SK-N-MC (cell line): ENCODE measurements at regions not wholly inside any gene's neighbourhood (a gene's known extent, or its start where the extent isn't known, plus 50 kb on each side); places are given as distances from the start of the nearest gene placed in this dataset.

ENCODE experiments used
- DNase-seq: peaks from one replicate; pipeline ENCODE4 v3.0.0-alpha.2; 2011; ENCODE audit warnings: low read depth, low spot score
- H3K27ac ChIP-seq: fragments of 200-600 bp; sonication (generic); 2 replicates; pipeline ENCODE4 v1.5.1; 2016; ENCODE audit warnings: mixed run types
- H3K36me3 ChIP-seq: fragments of 200-600 bp; sonication (generic); 2 replicates; pipeline ENCODE4 v1.6.1; 2017; ENCODE audit warnings: antibody characterized with exemption, low read length, mixed read lengths; ENCODE audit not compliant: insufficient read depth
- H3K4me3 ChIP-seq: fragments of 200-600 bp; sonication (generic); 2 replicates; pipeline ENCODE4 v1.5.1; 2016
- H3K9ac ChIP-seq: fragments of 200-600 bp; sonication (generic); 2 replicates; pipeline ENCODE4 v1.8.0; 2017; ENCODE audit warnings: mixed run types, mixed read lengths; ENCODE audit not compliant: insufficient read length
- H3K9me3 ChIP-seq: fragments of 200-600 bp; sonication (generic); 2 replicates; pipeline ENCODE4 v1.6.1; 2017; ENCODE audit warnings: low read depth, mild to moderate bottlenecking, antibody characterized with exemption, low read length, moderate library complexity, mixed read lengths
- EZH2 ChIP-seq: fragments of 200-600 bp; sonication (generic); IDR thresholded peaks from one replicate; pipeline ENCODE4 v1.6.1; 2017; ENCODE audit warnings: antibody characterized with exemption
- FOXP2 ChIP-seq: optimal IDR thresholded peaks from 2 replicates; pipeline ENCODE3; 2011; ENCODE audit warnings: mild to moderate bottlenecking, moderate library complexity; ENCODE audit not compliant: insufficient read depth; ENCODE audit errors: extremely low read length, control extremely low read depth
- POLR2AphosphoS5 ChIP-seq: IDR thresholded peaks from 2 replicates; pipeline ENCODE4 v1.6.1; 2012; ENCODE audit warnings: mild to moderate bottlenecking, low read depth, low read length, borderline replicate concordance

- no peaks in the 10 kb centered on the region for H3K9me3 ChIP-seq
- no peak for DNase-seq
- TF ChIP-seq FOXP2, result no peak
- TF ChIP-seq POLR2AphosphoS5, result no peak
- TF ChIP-seq EZH2, result no peak
- H3K4me3 ChIP-seq, result no peak overlapping the region
- no peak overlapping the region for H3K27ac ChIP-seq
- H3K36me3 ChIP-seq, result no peaks in the 10 kb centered on the region
- no peak overlapping the region for H3K9ac ChIP-seq
Measured at GRCh38 chr6:138572885-138573284, 73.6 kb upstream of the NHSL1 start.

- Histone ChIP-seq H3K27ac (no peak overlapping the region), H3K9me3 (no peaks in the 10 kb centered on the region), H3K36me3 (no peaks in the 10 kb centered on the region), H3K4me3 (no peak overlapping the region), H3K9ac (no peak overlapping the region)
- no peak for DNase-seq
- TF ChIP-seq POLR2AphosphoS5, result no peak
Measured at GRCh38 chr6:138575257-138575656, 76.0 kb upstream of the NHSL1 start.

- DNase-seq, result no peak
- H3K27ac ChIP-seq, result no peak overlapping the region
- no peak overlapping the region for H3K4me3 ChIP-seq
Measured at GRCh38 chr6:138576313-138576712, 77.0 kb upstream of the NHSL1 start.

GRCh38 chr6:138577151-138577915 is 78.0 kb upstream of the NHSL1 start:
- Histone ChIP-seq H3K36me3 (no peaks in the 10 kb centered on the region), H3K4me3 (no peak overlapping the region), H3K9me3 (no peaks in the 10 kb centered on the region), H3K27ac (no peak overlapping the region), H3K9ac (no peak overlapping the region)
- DNase-seq, result no peak
- TF ChIP-seq FOXP2 (no peak), EZH2 (no peak), POLR2AphosphoS5 (no peak)

More at GRCh38 chr6:138576313-138576712, 77.0 kb upstream of the NHSL1 start:
- H3K36me3 ChIP-seq, result no peaks in the 10 kb centered on the region
- no peak for TF ChIP-seq POLR2AphosphoS5
- TF ChIP-seq EZH2, result no peak
- H3K9me3 ChIP-seq, result no peaks in the 10 kb centered on the region
- H3K9ac ChIP-seq, result no peak overlapping the region

GRCh38 chr6:138580040-138580439 is 80.7 kb upstream of the NHSL1 start:
- Histone ChIP-seq H3K27ac (no peak overlapping the region), H3K4me3 (no peak overlapping the region), H3K9me3 (no peaks in the 10 kb centered on the region), H3K9ac (no peak overlapping the region), H3K36me3 (no peaks in the 10 kb centered on the region)
- no peak for DNase-seq
- TF ChIP-seq FOXP2, result no peak
- TF ChIP-seq POLR2AphosphoS5, result no peak
- TF ChIP-seq EZH2, result no peak

- H3K36me3 ChIP-seq, result no peaks in the 10 kb centered on the region
- H3K9ac ChIP-seq, result no peak overlapping the region
- H3K27ac ChIP-seq, result no peak overlapping the region
- no peaks in the 10 kb centered on the region for H3K9me3 ChIP-seq
- TF ChIP-seq FOXP2 (no peak), POLR2AphosphoS5 (no peak), EZH2 (no peak)
- H3K4me3 ChIP-seq, result no peak overlapping the region
- no peak for DNase-seq
Measured at GRCh38 chr6:138580801-138581200, 81.5 kb upstream of the NHSL1 start.

GRCh38 chr6:138582573-138582972 is 83.3 kb upstream of the NHSL1 start:
- no peaks in the 10 kb centered on the region for H3K36me3 ChIP-seq
- TF ChIP-seq EZH2 (no peak), POLR2AphosphoS5 (no peak), FOXP2 (no peak)
- H3K4me3 ChIP-seq, result no peak overlapping the region
- H3K9ac ChIP-seq, result no peak overlapping the region
- H3K27ac ChIP-seq, result no peak overlapping the region
- no peak for DNase-seq
- H3K9me3 ChIP-seq, result no peaks in the 10 kb centered on the region

- no peaks in the 10 kb centered on the region for H3K9me3 ChIP-seq
- H3K27ac ChIP-seq, result no peak overlapping the region
- TF ChIP-seq POLR2AphosphoS5 (no peak), EZH2 (no peak), FOXP2 (no peak)
- no peak overlapping the region for H3K4me3 ChIP-seq
- no peaks in the 10 kb centered on the region for H3K36me3 ChIP-seq
- DNase-seq, result no peak
- H3K9ac ChIP-seq, result no peak overlapping the region
Measured at GRCh38 chr6:138586638-138587037, 87.3 kb upstream of the NHSL1 start.

GRCh38 chr6:138588805-138589434 is 89.6 kb upstream of the NHSL1 start:
- Histone ChIP-seq H3K27ac (no peak overlapping the region), H3K9ac (no peak overlapping the region), H3K4me3 (no peak overlapping the region), H3K9me3 (no peaks in the 10 kb centered on the region), H3K36me3 (no peaks in the 10 kb centered on the region)
- TF ChIP-seq POLR2AphosphoS5 (no peak), EZH2 (no peak), FOXP2 (no peak)
- peak; percentile 73 for DNase-seq
